HG02678 (cell line): ENCODE measurements at regions not wholly inside any gene's neighbourhood (a gene's known extent, or its start where the extent isn't known, plus 50 kb on each side); places are given as distances from the start of the nearest gene placed in this dataset.
"Not testable (repeated sequence)": the region's sequence is repeated elsewhere in the genome, so short reads cannot be mapped to it uniquely, and the experiment has no call there.

Experiments used
- ATAC-seq: cut with Tn5 transposase; IDR thresholded peaks from one replicate; pipeline ENCODE4 v1.9.1; 2021; ENCODE audit warnings: mild to moderate bottlenecking, moderate library complexity; ENCODE audit not compliant: unreplicated experiment

- no peak for ATAC-seq
Measured at GRCh38 chr15:54850101-54850500, 346.6 kb downstream of the RSL24D1 start.

GRCh38 chr15:54843006-54843405, 353.7 kb downstream of the RSL24D1 start:
- ATAC-seq = no peak

- ATAC-seq = no peak
Measured at GRCh38 chr15:54841701-54842305, 354.9 kb downstream of the RSL24D1 start.

GRCh38 chr15:54840621-54841398, 355.9 kb downstream of the RSL24D1 start:
- ATAC-seq = no peak

GRCh38 chr15:54839379-54839778, 357.4 kb downstream of the RSL24D1 start:
- ATAC-seq = no peak

GRCh38 chr15:54836052-54836795, 360.5 kb downstream of the RSL24D1 start:
- peak; percentile 46 for ATAC-seq

GRCh38 chr15:54829821-54830220, 366.9 kb downstream of the RSL24D1 start:
- no peak for ATAC-seq

GRCh38 chr15:54820811-54821210, 375.9 kb downstream of the RSL24D1 start:
- ATAC-seq = no peak

- no peak for ATAC-seq
Measured at GRCh38 chr15:54820098-54820497, 376.6 kb downstream of the RSL24D1 start.

GRCh38 chr15:54816401-54816800, 380.3 kb downstream of the RSL24D1 start:
- no peak for ATAC-seq

- no peak for ATAC-seq
Measured at GRCh38 chr15:54815556-54815955, 381.2 kb downstream of the RSL24D1 start.

- no peak for ATAC-seq
Measured at GRCh38 chr15:54812383-54812782, 384.4 kb downstream of the RSL24D1 start.

GRCh38 chr15:54810496-54810895, 386.2 kb downstream of the RSL24D1 start:
- ATAC-seq = no peak

GRCh38 chr15:54810031-54810430, 386.7 kb downstream of the RSL24D1 start:
- ATAC-seq = no peak

- ATAC-seq = no peak
Measured at GRCh38 chr15:54808321-54808720, 388.4 kb downstream of the RSL24D1 start.

GRCh38 chr15:54803987-54804386, 392.8 kb downstream of the RSL24D1 start:
- no peak for ATAC-seq

- no peak for ATAC-seq
Measured at GRCh38 chr15:54803134-54803808, 393.5 kb downstream of the RSL24D1 start.

- ATAC-seq = no peak
Measured at GRCh38 chr15:54792526-54792925, 404.2 kb downstream of the RSL24D1 start.

GRCh38 chr15:54790693-54791092, 406.0 kb downstream of the RSL24D1 start:
- ATAC-seq = no peak

GRCh38 chr15:54789376-54789775, 407.4 kb downstream of the RSL24D1 start:
- no peak for ATAC-seq

GRCh38 chr15:54781220-54781619, 415.5 kb downstream of the RSL24D1 start:
- not testable (repeated sequence) for ATAC-seq
